Trophoblast cell (in vitro differentiated cells and primary cell): ENCODE measurements at regions not wholly inside any gene's neighbourhood (a gene's known extent, or its start where the extent isn't known, plus 50 kb on each side); places are given as distances from the start of the nearest gene placed in this dataset.

Experiments used
- DNase-seq, 2 donors: peaks; one replicate each; pipeline ENCODE4 v3.0.0-alpha.2; 2016
- H2AFZ ChIP-seq: 2 replicates; pipeline ENCODE4 v1.6.1; 2013; ENCODE audit warnings: low read length, moderate library complexity, mild to moderate bottlenecking; ENCODE audit not compliant: insufficient read depth, poor library complexity
- H2AK5ac ChIP-seq: 2 replicates; pipeline ENCODE4 v1.6.1; 2013; ENCODE audit warnings: mild to moderate bottlenecking, low read length
- H2BK120ac ChIP-seq: 2 replicates; pipeline ENCODE4 v1.6.1; 2013; ENCODE audit warnings: low read length, mild to moderate bottlenecking, moderate library complexity; ENCODE audit not compliant: insufficient read depth, poor library complexity
- H2BK12ac ChIP-seq: 2 replicates; pipeline ENCODE4 v1.6.1; 2013; ENCODE audit warnings: mild to moderate bottlenecking, low read length, moderate library complexity
- H2BK5ac ChIP-seq: 2 replicates; pipeline ENCODE4 v1.6.1; 2013; ENCODE audit warnings: low read length, low read depth, moderate library complexity, mild to moderate bottlenecking; ENCODE audit not compliant: poor library complexity
- H3K14ac ChIP-seq: 2 replicates; pipeline ENCODE4 v1.6.1; 2013; ENCODE audit warnings: mild to moderate bottlenecking, low read length
- H3K18ac ChIP-seq: 2 replicates; pipeline ENCODE4 v1.6.1; 2013; ENCODE audit warnings: mild to moderate bottlenecking, low read length
- H3K23ac ChIP-seq: 2 replicates; pipeline ENCODE4 v1.6.1; 2013; ENCODE audit warnings: low read length
- H3K27ac ChIP-seq: 2 replicates; pipeline ENCODE4 v1.5.1; 2013; ENCODE audit warnings: low read depth, mild to moderate bottlenecking, inconsistent platforms, low read length, moderate library complexity
- H3K27me3 ChIP-seq: 2 replicates; pipeline ENCODE4 v1.6.1; 2013; ENCODE audit warnings: inconsistent platforms, mild to moderate bottlenecking, low read length, moderate library complexity; ENCODE audit not compliant: insufficient read depth
- H3K36me3 ChIP-seq, 2 experiments: 1 replicate in 1 of 2; 2 replicates in 1 of 2; pipeline ENCODE4 v1.6.1; 2013; ENCODE audit warnings: low read length in 2 of 2, mild to moderate bottlenecking in 2 of 2, moderate library complexity in 1 of 2; ENCODE audit not compliant: insufficient read depth in 2 of 2, control insufficient read depth in 1 of 2
- H3K4ac ChIP-seq: 2 replicates; pipeline ENCODE4 v1.6.1; 2013; ENCODE audit warnings: low read depth, mild to moderate bottlenecking, low read length, moderate library complexity
- H3K4me1 ChIP-seq, 2 experiments: 1 replicate in 1 of 2; 2 replicates in 1 of 2; pipeline ENCODE4 v1.6.1; 2013; ENCODE audit warnings: low read length in 2 of 2, mild to moderate bottlenecking in 2 of 2, moderate library complexity in 1 of 2; ENCODE audit not compliant: insufficient read depth in 2 of 2, control insufficient read depth in 1 of 2
- H3K4me2 ChIP-seq: 2 replicates; pipeline ENCODE4 v1.6.1; 2013; ENCODE audit warnings: inconsistent platforms, mild to moderate bottlenecking, low read length, moderate library complexity
- H3K4me3 ChIP-seq: 2 replicates; pipeline ENCODE4 v1.5.1; 2013; ENCODE audit warnings: mild to moderate bottlenecking, low read depth, low read length, inconsistent platforms
- H3K79me1 ChIP-seq: one replicate; pipeline ENCODE4 v1.6.1; 2013; ENCODE audit warnings: low read length
- H3K79me2 ChIP-seq: 2 replicates; pipeline ENCODE4 v1.6.1; 2013; ENCODE audit warnings: low read length, mild to moderate bottlenecking; ENCODE audit not compliant: control insufficient read depth, insufficient read depth, poor library complexity
- H3K9ac ChIP-seq: 2 replicates; pipeline ENCODE4 v1.6.1; 2013; ENCODE audit warnings: mild to moderate bottlenecking, low read length
- H3K9me3 ChIP-seq: 2 replicates; pipeline ENCODE4 v1.6.1; 2013; ENCODE audit warnings: low read depth, mild to moderate bottlenecking, control low read depth, inconsistent platforms, low read length; ENCODE audit not compliant: insufficient read depth
- H4K12ac ChIP-seq: 2 replicates; pipeline ENCODE4 v1.6.1; 2013; ENCODE audit warnings: low read depth, mild to moderate bottlenecking, low read length, moderate library complexity
- H4K8ac ChIP-seq: 2 replicates; pipeline ENCODE4 v1.6.1; 2013; ENCODE audit warnings: low read depth, mild to moderate bottlenecking, low read length, moderate library complexity
- H4K91ac ChIP-seq: one replicate; pipeline ENCODE4 v1.6.1; 2013; ENCODE audit warnings: low read depth, mild to moderate bottlenecking, low read length, moderate library complexity
- WGBS: extraction: QIAGEN DNeasy Blood & Tissue Kit; methylation state at CpG from one replicate; pipeline ENCODE4 v1.1.7; 2013; ENCODE audit warnings: missing lambda C conversion rate; ENCODE audit not compliant: insufficient read length, insufficient coverage; ENCODE audit errors: extremely low coverage; 5-methylcytosine and 5-hydroxymethylcytosine counted together

- no peak overlapping the region for H2AFZ ChIP-seq
- no CpG with 5 or more reads among the region's 9 CpGs for WGBS
- no peak overlapping the region for H4K12ac ChIP-seq
- no peak overlapping the region for H3K18ac ChIP-seq
- H3K23ac ChIP-seq: no peak overlapping the region
- H3K4ac ChIP-seq: no peak overlapping the region
- no peak overlapping the region for H4K8ac ChIP-seq
- H4K91ac ChIP-seq: no peak overlapping the region
- DNase-seq: no peak
- H2BK120ac ChIP-seq: no peak overlapping the region
- H3K4me1 ChIP-seq: no peaks in the 10 kb centered on the region
- no peak overlapping the region for H3K9ac ChIP-seq
- no peaks in the 10 kb centered on the region for H3K79me1 ChIP-seq
- no peak overlapping the region for H3K4me2 ChIP-seq
- no peaks in the 10 kb centered on the region for H3K79me2 ChIP-seq
- no peak overlapping the region for H2BK5ac ChIP-seq
- no peak overlapping the region for H3K4me3 ChIP-seq
- H2AK5ac ChIP-seq: no peak overlapping the region
- no peak overlapping the region for H3K14ac ChIP-seq
- H3K27me3 ChIP-seq: no peaks in the 10 kb centered on the region
- H3K9me3 ChIP-seq: no peaks in the 10 kb centered on the region
- no peak overlapping the region for H2BK12ac ChIP-seq
- no peaks in the 10 kb centered on the region for H3K36me3 ChIP-seq
- no peak overlapping the region for H3K27ac ChIP-seq
Observed at GRCh38 chr10:1895691-1896090, 158.4 kb upstream of the ADARB2 start.

- H3K4ac ChIP-seq: no peak overlapping the region
- no peaks in the 10 kb centered on the region for H3K27me3 ChIP-seq
- H3K9ac ChIP-seq: no peak overlapping the region
- H4K12ac ChIP-seq: no peak overlapping the region
- no peak overlapping the region for H3K23ac ChIP-seq
- no peak overlapping the region for H2BK5ac ChIP-seq
- no peaks in the 10 kb centered on the region for H3K9me3 ChIP-seq
- H3K14ac ChIP-seq: no peak overlapping the region
- H2AK5ac ChIP-seq: no peak overlapping the region
- no peaks in the 10 kb centered on the region for H3K4me1 ChIP-seq
- H3K18ac ChIP-seq: no peak overlapping the region
- H3K36me3 ChIP-seq: no peaks in the 10 kb centered on the region
- H3K79me1 ChIP-seq: no peaks in the 10 kb centered on the region
- H2BK120ac ChIP-seq: no peak overlapping the region
- H3K4me2 ChIP-seq: no peak overlapping the region
- H4K91ac ChIP-seq: no peak overlapping the region
- no peak overlapping the region for H2AFZ ChIP-seq
- H3K27ac ChIP-seq: no peak overlapping the region
- no peak overlapping the region for H3K4me3 ChIP-seq
- no peak overlapping the region for H2BK12ac ChIP-seq
- no peaks in the 10 kb centered on the region for H3K79me2 ChIP-seq
- no peak for DNase-seq
- no CpG with 5 or more reads among the region's 4 CpGs for WGBS
- no peak overlapping the region for H4K8ac ChIP-seq
Observed at GRCh38 chr10:1894912-1895311, 157.6 kb upstream of the ADARB2 start.

- H4K8ac ChIP-seq: no peak overlapping the region
- H3K18ac ChIP-seq: no peak overlapping the region
- H3K27ac ChIP-seq: no peak overlapping the region
- no peaks in the 10 kb centered on the region for H3K79me2 ChIP-seq
- no peaks in the 10 kb centered on the region for H3K4me1 ChIP-seq
- no CpG with 5 or more reads among the region's 9 CpGs for WGBS
- no peak overlapping the region for H3K4me2 ChIP-seq
- H4K91ac ChIP-seq: no peak overlapping the region
- H2AFZ ChIP-seq: no peak overlapping the region
- no peak overlapping the region for H2BK12ac ChIP-seq
- no peak for DNase-seq
- no peaks in the 10 kb centered on the region for H3K27me3 ChIP-seq
- H4K12ac ChIP-seq: no peak overlapping the region
- H3K14ac ChIP-seq: no peak overlapping the region
- H3K23ac ChIP-seq: no peak overlapping the region
- no peak overlapping the region for H2BK5ac ChIP-seq
- no peak overlapping the region for H3K4ac ChIP-seq
- no peak overlapping the region for H3K4me3 ChIP-seq
- no peak overlapping the region for H3K9ac ChIP-seq
- H3K9me3 ChIP-seq: no peaks in the 10 kb centered on the region
- no peak overlapping the region for H2AK5ac ChIP-seq
- H2BK120ac ChIP-seq: no peak overlapping the region
- H3K36me3 ChIP-seq: no peaks in the 10 kb centered on the region
- no peaks in the 10 kb centered on the region for H3K79me1 ChIP-seq
Observed at GRCh38 chr10:1893941-1894340, 156.6 kb upstream of the ADARB2 start.

GRCh38 chr10:1886039-1886438 is 148.7 kb upstream of the ADARB2 start:
- no peak overlapping the region for H2BK120ac ChIP-seq
- H3K79me1 ChIP-seq: no peaks in the 10 kb centered on the region
- no peak overlapping the region for H3K4ac ChIP-seq
- no peak overlapping the region for H3K4me3 ChIP-seq
- no peaks in the 10 kb centered on the region for H3K79me2 ChIP-seq
- H2AFZ ChIP-seq: no peak overlapping the region
- no peak overlapping the region for H3K27ac ChIP-seq
- H3K36me3 ChIP-seq: no peaks in the 10 kb centered on the region
- no peaks in the 10 kb centered on the region for H3K27me3 ChIP-seq
- H4K8ac ChIP-seq: no peak overlapping the region
- H3K14ac ChIP-seq: no peak overlapping the region
- no peak overlapping the region for H2BK5ac ChIP-seq
- H3K9ac ChIP-seq: no peak overlapping the region
- no peak overlapping the region for H3K18ac ChIP-seq
- no peak overlapping the region for H4K91ac ChIP-seq
- no peak overlapping the region for H4K12ac ChIP-seq
- H3K23ac ChIP-seq: no peak overlapping the region
- WGBS: no CpG with 5 or more reads among the region's 1 CpG
- no peaks in the 10 kb centered on the region for H3K4me1 ChIP-seq
- no peak overlapping the region for H3K4me2 ChIP-seq
- H2AK5ac ChIP-seq: no peak overlapping the region
- H2BK12ac ChIP-seq: no peak overlapping the region
- DNase-seq: no peak
- H3K9me3 ChIP-seq: no peaks in the 10 kb centered on the region
